Superior temporal gyrus (tissue), 1 donor: ENCODE measurements at regions not wholly inside any gene's neighbourhood (a gene's known extent, or its start where the extent isn't known, plus 50 kb on each side); places are given as distances from the start of the nearest gene placed in this dataset.

Experiments used
- DNase-seq: peaks from one replicate; pipeline ENCODE4 v3.0.0-alpha.2; 2016; ENCODE audit errors: extremely low spot score

- no peak for DNase-seq
Observed at GRCh38 chr20:24870057-24870456, 79.0 kb upstream of the CST7 start.

- no peak for DNase-seq
Observed at GRCh38 chr20:24870881-24871280, 78.2 kb upstream of the CST7 start.

GRCh38 chr20:24871480-24872213 is 77.4 kb upstream of the CST7 start:
- DNase-seq = no peak

- DNase-seq = no peak
Observed at GRCh38 chr20:24872291-24873024, 76.6 kb upstream of the CST7 start.

GRCh38 chr20:24873025-24873620 is 75.9 kb upstream of the CST7 start:
- no peak for DNase-seq

GRCh38 chr20:24875078-24875477 is 74.0 kb upstream of the CST7 start:
- DNase-seq = no peak

GRCh38 chr20:24877652-24878051 is 71.4 kb upstream of the CST7 start:
- no peak for DNase-seq

- DNase-seq = no peak
Observed at GRCh38 chr20:24878657-24879056, 70.4 kb upstream of the CST7 start.

GRCh38 chr20:24879875-24880274 is 69.2 kb upstream of the CST7 start:
- no peak for DNase-seq

GRCh38 chr20:24880356-24880755 is 68.7 kb upstream of the CST7 start:
- no peak for DNase-seq

GRCh38 chr20:24890286-24890685 is 58.8 kb upstream of the CST7 start:
- no peak for DNase-seq

GRCh38 chr20:24891546-24892393 is 57.3 kb upstream of the CST7 start:
- no peak for DNase-seq

- DNase-seq = no peak
Observed at GRCh38 chr20:24892522-24892921, 56.5 kb upstream of the CST7 start.

- DNase-seq = no peak
Observed at GRCh38 chr20:24892931-24893330, 56.1 kb upstream of the CST7 start.

GRCh38 chr20:24894488-24894887 is 54.6 kb upstream of the CST7 start:
- no peak for DNase-seq

GRCh38 chr20:24894967-24895366 is 54.1 kb upstream of the CST7 start:
- DNase-seq = no peak

GRCh38 chr20:24895431-24895830 is 53.6 kb upstream of the CST7 start:
- DNase-seq = no peak

GRCh38 chr20:24895898-24896658 is 53.0 kb upstream of the CST7 start:
- DNase-seq = no peak

- DNase-seq = no peak
Observed at GRCh38 chr20:24896984-24897383, 52.1 kb upstream of the CST7 start.

GRCh38 chr20:24897974-24898373 is 51.1 kb upstream of the CST7 start:
- no peak for DNase-seq

GRCh38 chr20:24899153-24899552 is 49.9 kb upstream of the CST7 start:
- DNase-seq = no peak
